ENCODE measurements at regions not wholly inside any gene's neighbourhood (a gene's known extent, or its start where the extent isn't known, plus 50 kb on each side); places are given as distances from the start of the nearest gene placed in this dataset.
"Not testable (repeated sequence)": the region's sequence is repeated elsewhere in the genome, so short reads cannot be mapped to it uniquely, and the experiment has no call there.

- DNase-seq (ENCODE audit: low read depth): not testable (repeated sequence)
These were observed 223.1 kb upstream of the NBPF12 start for GRCh38 chr1:146715054-146715453.

- not testable (repeated sequence) for DNase-seq (ENCODE audit: low read depth)
These were observed 227.1 kb upstream of the NBPF12 start for GRCh38 chr1:146710838-146711521.

- not testable (repeated sequence) for DNase-seq (ENCODE audit: low read depth)
These were observed 228.8 kb upstream of the NBPF12 start for GRCh38 chr1:146709302-146709701.

- DNase-seq (ENCODE audit: low read depth): not testable (repeated sequence)
These were observed 233.9 kb upstream of the NBPF12 start for GRCh38 chr1:146704162-146704724.

- DNase-seq (ENCODE audit: low read depth): not testable (repeated sequence)
These were observed 236.8 kb upstream of the NBPF12 start for GRCh38 chr1:146701320-146701719.

- not testable (repeated sequence) for DNase-seq (ENCODE audit: low read depth)
These were observed 242.7 kb upstream of the NBPF12 start for GRCh38 chr1:146695388-146695787.

GRCh38 chr1:146691798-146692197 is 246.3 kb upstream of the NBPF12 start:
- not testable (repeated sequence) for DNase-seq (ENCODE audit: low read depth)

GRCh38 chr1:146688893-146689292 is 249.2 kb upstream of the NBPF12 start:
- DNase-seq (ENCODE audit: low read depth): not testable (repeated sequence)

- not testable (repeated sequence) for DNase-seq (ENCODE audit: low read depth)
These were observed 251.3 kb upstream of the NBPF12 start for GRCh38 chr1:146686777-146687366.

GRCh38 chr1:146683126-146683429 is 255.0 kb upstream of the NBPF12 start:
- DNase-seq (ENCODE audit: low read depth): not testable (repeated sequence)

GRCh38 chr1:146682227-146683125 is 255.6 kb upstream of the NBPF12 start:
- DNase-seq (ENCODE audit: low read depth): not testable (repeated sequence)

- DNase-seq (ENCODE audit: low read depth): not testable (repeated sequence)
These were observed 264.3 kb upstream of the NBPF12 start for GRCh38 chr1:146673729-146674299.

GRCh38 chr1:146672608-146673007 is 265.5 kb upstream of the NBPF12 start:
- DNase-seq (ENCODE audit: low read depth): not testable (repeated sequence)

GRCh38 chr1:146671588-146671987 is 266.5 kb upstream of the NBPF12 start:
- not testable (repeated sequence) for DNase-seq (ENCODE audit: low read depth)

- not testable (repeated sequence) for DNase-seq (ENCODE audit: low read depth)
These were observed 267.1 kb upstream of the NBPF12 start for GRCh38 chr1:146670832-146671566.

- not testable (repeated sequence) for DNase-seq (ENCODE audit: low read depth)
These were observed 271.8 kb upstream of the NBPF12 start for GRCh38 chr1:146666275-146666674.

- not testable (repeated sequence) for DNase-seq (ENCODE audit: low read depth)
These were observed 277.9 kb upstream of the NBPF12 start for GRCh38 chr1:146660242-146660641.

- not testable (repeated sequence) for DNase-seq (ENCODE audit: low read depth)
These were observed 281.6 kb upstream of the NBPF12 start for GRCh38 chr1:146656356-146657060.

GRCh38 chr1:146654763-146655162 is 283.4 kb upstream of the NBPF12 start:
- not testable (repeated sequence) for DNase-seq (ENCODE audit: low read depth)

GRCh38 chr1:146645978-146646604 is 292.0 kb upstream of the NBPF12 start:
- not testable (repeated sequence) for DNase-seq (ENCODE audit: low read depth)
